GM21737 (cell line): ENCODE measurements at regions not wholly inside any gene's neighbourhood (a gene's known extent, or its start where the extent isn't known, plus 50 kb on each side); places are given as distances from the start of the nearest gene placed in this dataset.
"Not testable (repeated sequence)": the region's sequence is repeated elsewhere in the genome, so short reads cannot be mapped to it uniquely, and the experiment has no call there.

ENCODE experiments used
- ATAC-seq: cut with Tn5 transposase; IDR thresholded peaks from one replicate; pipeline ENCODE4 v1.9.1; 2021; ENCODE audit warnings: mild to moderate bottlenecking, moderate library complexity; ENCODE audit not compliant: unreplicated experiment

DNA sequence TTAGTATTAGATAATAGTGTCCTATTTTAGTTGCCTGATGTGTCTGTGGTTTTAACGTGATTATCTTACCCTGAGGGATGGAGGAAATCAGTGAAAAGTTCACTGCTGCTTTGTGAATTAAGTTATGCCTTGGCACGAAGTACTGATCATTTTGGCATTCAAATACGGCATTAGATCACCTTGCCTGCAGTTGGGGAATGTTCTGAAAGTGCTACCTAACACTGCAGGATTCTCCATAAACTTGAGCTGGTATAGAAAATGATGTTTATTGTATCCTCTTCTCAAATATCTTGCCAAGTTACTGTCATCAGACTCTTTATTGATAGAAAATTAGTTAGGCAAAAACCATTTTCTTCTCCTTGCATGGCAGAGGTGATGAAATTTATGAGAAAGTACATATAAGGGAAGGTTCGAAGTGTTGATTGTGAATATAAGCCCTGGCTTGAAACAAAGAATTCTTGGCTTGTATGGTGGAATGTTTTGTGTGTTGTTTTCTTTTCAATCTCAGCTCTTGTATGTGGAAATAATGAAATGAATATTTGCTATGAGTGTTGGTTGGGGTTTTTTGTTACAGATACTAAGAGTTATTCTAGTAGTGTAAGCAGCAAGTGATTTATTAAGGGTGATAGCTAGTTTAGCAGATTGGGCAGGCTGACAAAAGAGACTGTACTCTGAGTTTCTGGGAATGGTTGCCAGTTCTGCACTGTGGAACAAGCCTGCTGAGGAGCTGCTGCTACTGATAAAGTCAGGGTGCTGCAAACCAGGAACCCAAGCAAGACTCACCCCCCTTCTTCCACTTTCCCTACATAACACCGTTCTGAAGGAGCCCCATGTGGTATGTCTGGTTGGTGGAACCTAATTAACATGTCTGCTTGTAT is 448.3 kb downstream of the PCNX1 start:
- no peak for ATAC-seq

DNA sequence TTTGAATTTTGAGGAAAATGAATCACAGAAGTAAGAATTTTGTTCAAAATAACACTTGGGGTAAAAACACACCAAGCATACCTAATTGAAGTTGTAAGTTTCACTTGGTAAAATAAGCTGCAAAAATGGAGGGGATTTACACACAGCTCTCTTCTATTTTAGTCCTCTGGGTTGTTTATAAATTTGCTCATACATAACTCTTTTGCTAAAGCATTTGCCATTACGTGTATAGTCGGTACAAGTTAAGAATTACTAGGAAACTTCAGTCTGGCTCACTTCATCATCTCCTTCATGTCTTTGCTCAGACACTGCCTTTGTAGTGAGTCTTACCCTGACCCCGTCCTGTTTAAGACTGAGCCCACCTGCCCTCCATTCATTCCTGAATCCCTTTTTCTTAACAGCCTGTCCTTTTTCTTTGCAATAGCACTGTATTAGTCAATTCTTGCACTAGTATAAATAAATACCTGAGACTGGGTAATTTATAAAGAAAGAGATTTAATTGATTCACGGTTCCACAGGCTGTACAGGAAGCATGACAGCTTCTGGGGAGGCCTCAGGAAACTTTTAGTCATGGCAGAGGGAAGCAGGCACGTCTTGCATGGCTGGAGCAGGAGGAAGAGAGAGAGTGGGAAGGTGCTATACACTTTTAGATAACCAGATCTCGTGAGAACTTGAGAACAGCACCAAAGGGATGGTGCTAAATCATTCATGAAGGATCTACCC is 451.1 kb downstream of the PCNX1 start:
- ATAC-seq: no peak

DNA sequence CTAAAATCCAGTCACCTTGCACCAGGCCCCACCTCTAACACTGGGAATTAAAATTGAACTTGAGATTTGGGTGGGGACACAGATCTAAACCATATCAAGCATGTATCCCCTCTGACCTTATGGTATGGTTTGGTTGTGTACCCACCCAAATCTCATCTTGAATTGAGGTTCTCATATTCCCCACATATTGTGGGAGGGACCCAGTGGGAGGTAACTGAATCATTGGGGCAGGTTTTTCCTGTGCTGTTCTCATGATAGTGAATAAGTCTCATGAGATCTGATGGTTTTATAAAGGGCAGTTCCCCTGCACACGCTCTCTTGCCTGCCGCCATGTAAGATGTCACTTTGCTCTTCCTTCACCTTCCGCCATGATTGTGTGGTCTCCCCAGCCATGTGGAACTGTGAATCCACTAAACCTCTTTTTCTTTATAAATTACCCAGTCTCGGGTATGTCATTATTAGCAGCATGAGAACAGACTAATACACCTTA is 451.7 kb downstream of the PCNX1 start:
- not testable (repeated sequence) for ATAC-seq

DNA sequence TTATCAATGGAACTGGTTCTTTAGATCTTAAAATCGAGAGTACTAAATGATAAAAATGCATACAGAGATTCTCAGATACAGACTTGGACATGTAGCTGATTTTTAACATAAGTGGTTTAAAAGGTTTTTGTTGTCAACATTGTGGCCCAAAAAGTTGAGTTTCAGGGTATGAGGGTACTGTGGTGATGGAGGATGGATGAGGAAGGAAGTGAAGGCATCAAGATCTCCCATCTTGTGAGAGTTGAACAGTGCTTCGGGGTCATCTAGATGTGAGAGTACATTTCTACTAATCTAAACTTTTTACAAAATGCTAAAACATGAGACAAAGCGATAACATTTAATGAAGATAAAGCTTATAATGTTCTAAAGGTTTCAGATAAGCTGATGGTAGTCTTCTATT is 452.6 kb downstream of the PCNX1 start:
- ATAC-seq: no peak

DNA sequence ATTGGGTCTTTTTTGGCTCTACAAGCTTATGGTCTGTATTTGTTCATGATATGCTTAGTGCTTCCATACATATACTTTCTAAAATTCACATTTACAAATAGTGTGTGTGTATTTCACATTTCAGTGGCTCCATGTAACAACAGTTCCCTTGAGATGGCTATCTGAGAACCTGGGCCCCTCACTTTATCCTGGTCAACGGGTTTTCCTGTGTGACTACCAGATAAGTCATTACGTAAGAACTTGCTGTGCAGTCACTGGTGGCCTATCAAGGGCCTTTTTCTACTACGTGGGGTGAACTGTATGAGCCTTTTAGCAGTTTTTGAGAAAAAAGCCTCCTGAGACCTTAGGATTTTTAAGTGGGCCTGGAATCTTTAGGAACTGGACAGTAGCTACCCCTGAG is 454.1 kb downstream of the PCNX1 start:
- no peak for ATAC-seq

DNA sequence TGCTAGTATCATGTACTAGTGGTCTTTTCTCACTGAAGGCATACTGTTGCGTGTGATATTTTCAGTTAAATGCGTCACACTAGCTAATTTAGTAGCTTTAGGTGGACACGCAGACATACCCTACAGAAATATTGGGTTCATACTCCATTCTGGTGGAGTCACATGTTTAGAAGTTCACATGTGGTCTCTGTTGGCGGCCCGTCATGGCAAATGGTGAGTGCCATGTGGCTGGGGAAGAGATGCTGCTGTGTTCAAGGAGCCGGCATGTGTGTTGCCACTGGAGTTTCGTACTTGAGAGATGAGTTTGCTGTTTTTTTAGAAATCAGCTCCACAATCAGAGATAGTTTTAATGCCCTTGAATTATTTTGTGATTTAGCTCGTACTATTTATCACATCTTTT is 454.6 kb downstream of the PCNX1 start:
- ATAC-seq: no peak

DNA sequence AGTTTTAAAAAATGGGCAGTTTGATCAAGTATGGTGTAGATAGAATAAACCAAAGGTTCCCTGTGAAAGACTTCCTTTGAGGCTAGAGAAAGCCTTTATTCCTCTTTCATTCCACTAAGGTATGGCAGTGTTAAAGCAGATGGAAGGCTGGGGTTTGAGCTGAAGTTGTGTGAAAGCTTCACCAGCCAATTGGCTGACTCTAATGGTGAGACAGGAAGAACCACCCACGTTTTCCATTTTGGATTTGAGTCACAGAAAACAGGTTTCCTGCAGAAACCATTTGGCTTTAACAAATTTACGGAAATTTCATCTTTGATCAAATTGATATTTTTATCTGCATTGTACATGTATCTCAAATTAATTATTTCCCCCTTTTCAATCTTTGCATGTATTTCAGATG is 455.0 kb downstream of the PCNX1 start:
- ATAC-seq: no peak

DNA sequence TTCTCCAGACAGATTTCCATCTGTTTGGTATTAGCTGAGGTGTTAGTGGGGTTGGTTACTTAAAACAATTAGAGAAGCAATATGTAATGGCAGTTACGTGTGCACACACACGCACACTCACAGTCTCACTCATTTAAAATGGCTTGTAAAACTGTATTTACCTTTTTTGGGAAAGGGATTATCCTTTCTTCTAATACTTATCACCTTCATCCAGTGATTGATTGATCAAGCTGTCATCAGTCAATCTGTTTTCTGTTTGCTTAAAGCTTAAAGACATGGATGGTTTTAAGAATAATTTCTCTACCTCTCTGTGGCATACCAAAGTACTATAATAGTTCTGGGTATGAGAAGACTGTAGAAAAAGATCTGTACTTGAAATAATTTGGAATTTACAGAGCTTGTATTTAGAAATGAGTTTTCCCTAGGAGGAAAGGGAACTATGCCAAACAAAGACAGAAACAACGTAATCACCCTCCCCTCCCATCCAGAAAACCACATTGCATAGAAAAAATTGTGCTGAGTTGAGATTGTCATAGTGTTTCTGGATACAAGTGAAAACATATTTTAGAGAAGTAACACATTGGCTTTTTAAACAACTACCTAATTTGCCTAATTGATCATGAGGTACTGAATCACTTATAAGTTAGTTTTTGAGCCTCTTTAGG is 455.8 kb downstream of the PCNX1 start:
- ATAC-seq: no peak

DNA sequence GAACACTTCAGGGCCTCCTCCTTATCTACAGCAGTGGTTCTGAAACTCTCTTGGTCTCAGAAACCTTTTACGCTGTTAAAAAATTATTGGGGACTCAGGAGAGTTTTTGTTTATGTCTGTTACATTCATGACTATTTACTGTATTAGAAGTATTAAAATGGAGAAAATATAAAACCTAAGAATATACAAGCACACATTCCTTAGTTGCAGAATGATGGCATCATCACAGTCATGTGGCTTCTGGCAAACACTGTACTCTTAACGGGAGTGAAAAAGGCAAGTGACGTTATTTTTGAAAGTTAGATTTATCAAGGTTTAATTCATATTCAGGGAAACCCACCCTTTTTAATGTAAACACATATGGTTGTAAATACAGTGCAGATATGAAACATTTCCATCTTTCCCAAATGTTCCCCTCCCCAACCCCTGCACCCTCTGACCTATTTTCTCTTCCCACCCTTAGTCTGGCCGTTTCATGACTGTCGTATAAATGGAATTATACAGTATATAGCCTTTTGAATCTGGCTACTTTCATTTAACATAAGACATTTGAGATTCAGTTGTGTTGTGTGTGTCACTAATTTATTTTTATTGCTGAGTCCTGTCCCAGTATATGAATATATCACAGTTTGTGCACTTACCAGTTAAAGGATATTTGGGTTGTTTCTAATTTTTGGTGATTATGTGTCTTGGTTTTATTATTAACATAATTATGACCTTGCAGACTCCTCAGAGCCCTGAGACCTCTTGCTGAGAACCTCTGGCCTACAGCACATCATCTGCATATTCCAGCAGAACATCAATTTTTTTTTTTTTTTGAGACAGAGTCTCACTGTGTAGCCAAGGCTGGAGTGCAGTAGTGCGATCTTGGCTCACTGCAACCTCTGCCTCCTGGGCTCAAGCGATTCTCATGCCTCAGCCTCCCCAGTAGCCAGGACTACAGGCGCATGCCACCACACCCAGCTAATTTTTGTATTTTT is 457.0 kb downstream of the PCNX1 start:
- no peak for ATAC-seq

DNA sequence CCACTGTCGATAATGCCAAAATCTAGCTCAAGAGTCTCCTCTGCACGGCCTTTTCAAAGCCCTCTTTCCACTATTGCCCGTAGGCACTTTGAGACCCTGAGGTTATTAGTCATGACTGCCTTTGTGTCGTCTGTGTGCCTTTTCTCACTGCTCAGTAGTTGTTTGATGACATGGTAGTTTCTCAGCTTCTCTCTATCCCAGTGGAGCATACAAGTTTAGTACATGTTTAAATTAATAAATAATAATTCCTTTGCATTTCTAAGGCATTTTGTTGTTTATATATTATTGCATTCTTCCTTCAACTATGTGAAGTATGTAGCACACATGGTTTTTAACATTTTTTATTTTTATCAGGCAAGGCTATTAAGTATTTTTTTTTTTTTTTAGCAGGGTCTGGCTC is 458.1 kb downstream of the PCNX1 start:
- ATAC-seq: no peak

DNA sequence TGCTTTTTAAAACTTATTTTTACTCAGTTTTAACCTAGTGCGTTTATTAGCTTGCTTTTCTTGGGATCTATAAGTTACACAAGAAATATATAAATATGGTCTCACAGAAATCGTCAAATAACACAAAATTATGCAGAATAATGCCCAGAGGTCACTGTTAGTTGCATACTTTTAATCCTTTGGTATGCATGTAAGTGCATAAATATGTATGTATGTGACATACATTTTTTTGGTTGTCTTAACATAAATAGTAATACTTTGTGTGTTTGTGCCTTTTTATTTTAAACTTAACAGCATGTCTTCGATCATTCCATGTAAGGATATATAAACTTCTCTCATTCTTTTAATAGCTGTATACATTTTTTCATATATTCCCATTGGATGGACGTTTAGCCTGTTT is 459.6 kb downstream of the PCNX1 start:
- no peak for ATAC-seq

DNA sequence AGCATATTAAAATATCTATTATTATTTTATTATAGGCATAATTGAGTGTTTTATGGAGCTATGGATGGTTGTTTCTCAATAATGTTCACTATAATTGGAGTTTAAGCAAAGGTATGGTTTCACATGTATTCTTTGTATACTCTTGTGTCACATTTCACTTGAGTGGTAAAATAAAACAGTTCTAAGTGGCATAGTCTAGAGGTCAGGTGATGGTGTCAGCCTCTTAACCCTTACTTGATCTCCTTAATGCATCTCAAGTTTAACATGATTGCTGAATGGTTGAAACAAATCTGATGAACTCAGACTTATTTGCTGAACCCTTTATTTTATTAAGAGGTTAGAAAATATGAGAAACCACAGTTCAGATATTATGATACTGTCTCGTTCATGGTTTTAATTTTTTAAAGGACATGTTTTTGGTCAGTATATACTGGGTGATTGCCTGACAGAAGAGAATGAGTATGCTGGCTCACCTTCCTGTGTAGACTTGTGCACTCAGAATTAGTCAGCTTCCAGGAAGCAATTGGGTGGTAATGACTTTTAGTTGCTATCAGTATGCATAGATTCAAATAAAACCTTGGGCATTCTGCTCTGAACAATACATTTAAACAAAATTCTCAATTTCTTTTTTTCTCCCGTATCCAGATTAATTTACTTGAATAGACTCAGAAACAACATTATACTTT is 464.6 kb downstream of the PCNX1 start:
- no peak for ATAC-seq

DNA sequence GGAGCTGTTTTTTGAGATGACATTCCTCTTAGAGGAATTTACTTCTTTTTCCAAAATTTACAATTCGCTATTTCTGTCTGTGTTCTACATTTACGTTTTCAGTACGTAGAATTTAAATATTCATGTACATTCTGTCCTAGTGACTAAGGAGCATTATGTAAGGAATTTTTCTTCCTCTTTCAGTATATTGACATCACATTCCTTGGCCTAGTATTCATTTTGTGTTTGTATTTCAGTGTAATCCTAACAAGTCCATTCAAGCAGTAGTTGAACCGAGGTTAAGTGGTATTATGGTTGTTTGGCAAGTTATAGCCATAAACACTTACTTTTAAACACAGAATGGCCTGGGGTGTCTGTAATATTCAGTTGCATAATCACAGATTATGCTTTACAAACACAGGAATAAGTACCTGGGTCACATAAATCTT is 465.2 kb downstream of the PCNX1 start:
- no peak for ATAC-seq

DNA sequence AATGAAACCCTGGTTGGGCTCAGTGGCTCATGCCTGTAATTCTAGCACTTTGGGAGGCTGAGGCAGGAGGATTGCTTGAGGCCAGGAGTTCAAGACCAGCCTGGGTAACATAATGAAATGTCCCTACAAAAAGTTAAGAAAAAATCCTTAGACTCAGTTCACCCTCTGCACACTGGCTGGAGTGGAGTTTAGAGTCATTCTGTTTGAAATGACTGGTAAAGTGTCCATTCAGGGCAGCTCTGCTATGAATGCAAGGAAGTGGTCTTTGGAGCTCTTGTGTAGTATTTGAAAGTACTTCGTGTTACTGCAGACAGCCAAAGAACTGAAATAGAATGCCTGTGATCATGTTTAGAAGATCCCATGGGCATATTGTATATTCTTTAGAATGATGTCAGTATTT is 466.5 kb downstream of the PCNX1 start:
- ATAC-seq: no peak

DNA sequence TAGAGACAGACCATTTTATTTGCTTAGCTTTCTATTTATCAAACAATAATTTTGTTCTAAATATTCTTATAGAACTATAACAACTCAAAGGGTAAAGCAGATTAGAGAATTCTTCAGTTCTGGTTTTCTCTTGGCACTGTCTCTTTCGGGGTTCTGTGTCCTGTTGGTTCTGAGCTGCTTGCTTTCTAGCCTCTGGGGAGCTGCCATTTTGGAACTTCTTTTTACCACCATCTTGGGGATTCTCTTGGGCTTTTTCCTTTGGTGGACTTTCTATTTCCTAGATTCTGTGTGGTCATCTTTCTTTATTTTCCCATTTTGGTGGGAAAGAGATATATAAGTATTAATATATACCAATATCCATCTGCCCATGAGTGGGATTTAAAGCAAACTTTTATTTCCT is 467.7 kb downstream of the PCNX1 start:
- no peak for ATAC-seq

DNA sequence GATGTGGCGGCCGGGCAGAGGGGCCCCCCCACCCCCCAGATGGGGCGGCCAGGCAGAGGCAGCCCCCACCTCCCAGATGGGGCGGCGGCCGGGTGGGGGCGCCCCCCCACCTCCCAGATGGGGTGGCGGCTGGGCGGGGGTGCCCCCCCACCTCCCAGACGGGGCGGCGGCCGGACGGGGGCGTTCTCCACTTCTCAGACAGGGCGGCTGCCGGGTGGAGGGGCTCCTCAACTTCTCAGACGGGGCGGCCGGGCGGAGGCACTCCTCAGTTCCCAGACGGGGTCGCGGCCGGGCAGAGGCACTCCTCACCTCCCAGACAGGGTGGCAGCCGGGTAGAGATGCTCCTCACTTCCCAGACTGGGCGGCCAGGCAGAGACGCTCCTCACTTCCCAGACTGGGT is 469.8 kb downstream of the PCNX1 start:
- ATAC-seq: no peak

DNA sequence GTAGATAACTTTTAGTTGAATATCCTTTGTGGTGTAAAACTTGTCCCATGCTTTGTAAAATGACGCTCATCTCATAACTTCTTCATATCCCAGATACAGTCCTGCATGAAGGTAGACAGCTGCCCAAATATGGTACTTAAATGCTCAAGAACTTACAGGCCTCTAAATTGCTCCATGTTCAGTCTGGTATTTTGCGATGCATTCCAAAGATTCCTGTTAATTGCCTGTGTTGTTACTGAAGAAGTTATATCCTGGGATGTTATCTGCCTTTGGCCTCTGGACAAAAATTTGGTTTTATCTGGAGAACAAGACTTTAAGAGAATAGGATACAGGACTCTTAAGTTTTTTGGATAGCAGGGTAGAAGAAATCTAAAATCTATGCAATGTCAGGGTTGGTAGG is 473.0 kb downstream of the PCNX1 start:
- ATAC-seq: no peak

DNA sequence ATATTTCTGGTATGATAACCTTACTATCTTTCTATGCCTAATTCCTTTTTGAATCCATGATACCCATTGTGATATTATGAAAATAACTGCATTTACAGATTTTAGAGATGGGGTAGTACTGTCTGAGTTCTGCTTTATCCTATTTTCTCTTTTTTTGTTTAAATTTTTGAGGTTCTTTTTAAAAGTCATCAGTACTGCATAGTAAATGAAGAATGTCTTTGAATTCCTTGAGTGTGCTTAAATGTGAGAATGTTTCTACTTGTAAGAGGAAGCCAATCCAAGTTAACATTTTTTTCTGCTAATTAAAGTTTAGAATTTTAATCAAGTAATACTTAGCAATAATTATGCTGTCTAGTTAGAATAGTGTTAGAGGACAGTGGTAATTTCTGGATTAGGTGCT is 474.6 kb downstream of the PCNX1 start:
- no peak for ATAC-seq

DNA sequence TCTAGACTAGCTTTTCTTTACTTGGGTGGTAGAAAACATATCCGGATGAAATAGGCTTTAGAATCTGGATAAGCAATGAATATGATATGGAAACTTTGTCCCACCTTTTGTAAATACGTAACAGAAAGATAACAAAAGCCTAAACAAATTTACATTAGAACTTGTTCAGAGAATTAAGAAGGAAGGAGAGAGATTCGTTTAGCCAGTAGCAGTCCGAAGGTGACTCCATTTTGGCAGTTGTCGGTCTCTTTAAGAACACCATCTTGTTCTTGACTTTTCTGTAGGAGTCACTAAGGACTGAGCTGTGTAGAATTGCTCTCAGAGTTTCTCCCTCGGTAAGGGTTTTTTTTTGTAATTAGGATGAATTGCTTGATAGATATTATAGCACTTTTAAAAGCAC is 475.1 kb downstream of the PCNX1 start:
- ATAC-seq: no peak

DNA sequence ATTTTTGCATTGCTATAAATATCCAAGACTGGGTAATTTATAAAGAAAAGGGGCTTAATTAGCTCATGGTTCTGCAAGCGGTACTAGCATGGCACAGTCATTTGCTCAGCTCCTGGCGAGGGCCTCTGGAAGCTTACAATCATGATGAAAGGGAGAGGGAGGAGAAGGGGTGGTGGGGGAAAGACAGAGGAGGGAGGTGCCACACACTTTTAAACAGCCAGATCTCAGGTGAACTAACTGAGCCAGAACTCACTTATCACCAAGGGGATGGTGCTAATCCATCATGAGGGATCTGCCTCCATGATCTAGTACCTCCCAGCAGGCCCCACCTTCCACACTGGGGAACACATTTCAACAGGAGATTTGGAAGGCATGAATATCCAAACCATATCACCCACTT is 476.3 kb downstream of the PCNX1 start:
- no peak for ATAC-seq
